Karpas-422 (cell line): ENCODE measurements at regions not wholly inside any gene's neighbourhood (a gene's known extent, or its start where the extent isn't known, plus 50 kb on each side); places are given as distances from the start of the nearest gene placed in this dataset.

ENCODE experiments used
- DNase-seq: peaks from one replicate; pipeline ENCODE4 v3.0.0-alpha.2; 2015
- H2AFZ ChIP-seq: fragments of 200-600 bp; sonication (generic); 2 replicates; pipeline ENCODE4 v1.6.1; 2014; ENCODE audit warnings: antibody characterized with exemption, low read length, mixed read lengths
- H3K27ac ChIP-seq: fragments of 200-600 bp; sonication (generic); 2 replicates; pipeline ENCODE4 v1.5.1; 2014; ENCODE audit warnings: mild to moderate bottlenecking, low read length, moderate library complexity
- H3K27me3 ChIP-seq: fragments of 200-600 bp; sonication (generic); 2 replicates; pipeline ENCODE4 v1.6.1; 2014; ENCODE audit warnings: low read length, mixed read lengths
- H3K36me3 ChIP-seq: fragments of 200-600 bp; sonication (generic); 2 replicates; pipeline ENCODE4 v1.6.1; 2014; ENCODE audit warnings: low read length, mixed read lengths; ENCODE audit not compliant: insufficient read depth
- H3K4me1 ChIP-seq: fragments of 200-600 bp; sonication (generic); 2 replicates; pipeline ENCODE4 v1.6.1; 2014; ENCODE audit warnings: mild to moderate bottlenecking, low read length, mixed read lengths
- H3K4me2 ChIP-seq: fragments of 200-600 bp; sonication (generic); 2 replicates; pipeline ENCODE4 v1.6.1; 2014; ENCODE audit warnings: low read length, low read depth, mild to moderate bottlenecking; ENCODE audit not compliant: poor library complexity, severe bottlenecking
- H3K4me3 ChIP-seq: fragments of 200-600 bp; sonication (generic); 2 replicates; pipeline ENCODE4 v1.5.1; 2014; ENCODE audit warnings: mild to moderate bottlenecking, antibody characterized with exemption, low read length, mixed read lengths
- H3K79me2 ChIP-seq: fragments of 200-600 bp; sonication (generic); 2 replicates; pipeline ENCODE4 v1.6.1; 2014; ENCODE audit warnings: mild to moderate bottlenecking, low read length, mixed read lengths
- H3K9ac ChIP-seq: fragments of 200-600 bp; sonication (generic); 2 replicates; pipeline ENCODE4 v1.6.0; 2014; ENCODE audit warnings: low read length
- H3K9me2 ChIP-seq: fragments of 200-600 bp; sonication (generic), shearing (Covaris generic); replicated peaks from 2 replicates; pipeline ENCODE4 v1.6.0; 2014; ENCODE audit warnings: mild to moderate bottlenecking, low read length, moderate library complexity; ENCODE audit not compliant: insufficient read depth
- H3K9me3 ChIP-seq: fragments of 300-700, 200-600 bp; sonication (generic); 2 replicates; pipeline ENCODE4 v1.6.1; 2014; ENCODE audit warnings: low read length, mixed read lengths
- H4K20me1 ChIP-seq: fragments of 200-600 bp; sonication (generic); 2 replicates; pipeline ENCODE4 v1.6.1; 2014; ENCODE audit warnings: mild to moderate bottlenecking, antibody characterized with exemption, low read length, low read depth; ENCODE audit not compliant: insufficient read depth

DNA sequence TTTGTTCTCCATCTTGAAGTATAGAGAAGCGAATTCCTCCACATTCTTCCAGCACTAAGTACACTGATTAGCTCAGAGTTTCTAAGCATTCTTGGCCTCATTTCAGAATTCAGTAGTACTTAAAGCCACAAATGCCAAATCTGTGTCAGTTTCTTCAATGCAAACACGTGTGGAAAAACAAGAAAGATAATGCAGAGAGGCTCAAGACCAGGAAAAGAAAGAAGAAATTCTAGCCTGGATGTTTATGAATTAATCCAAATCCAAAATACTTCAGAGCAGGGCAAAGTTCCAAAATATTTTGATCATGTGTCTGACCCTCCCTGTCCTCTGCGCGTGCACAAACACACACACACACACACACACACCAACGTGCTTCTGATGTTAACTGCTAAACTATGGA, 457.6 kb downstream of the SLCO4C1 start:
- no peaks in the 10 kb centered on the region for H3K79me2 ChIP-seq
- no peaks in the 10 kb centered on the region for H3K4me1 ChIP-seq
- no peaks in the 10 kb centered on the region for H3K27me3 ChIP-seq
- H3K9ac ChIP-seq: no peak overlapping the region
- DNase-seq: no peak
- H3K9me2 ChIP-seq: no peaks in the 10 kb centered on the region
- H3K9me3 ChIP-seq: no peaks in the 10 kb centered on the region
- no peaks in the 10 kb centered on the region for H4K20me1 ChIP-seq
- H2AFZ ChIP-seq: no peak overlapping the region
- H3K27ac ChIP-seq: no peak overlapping the region
- no peak overlapping the region for H3K4me3 ChIP-seq
- H3K4me2 ChIP-seq: no peak overlapping the region
- no peaks in the 10 kb centered on the region for H3K36me3 ChIP-seq

DNA sequence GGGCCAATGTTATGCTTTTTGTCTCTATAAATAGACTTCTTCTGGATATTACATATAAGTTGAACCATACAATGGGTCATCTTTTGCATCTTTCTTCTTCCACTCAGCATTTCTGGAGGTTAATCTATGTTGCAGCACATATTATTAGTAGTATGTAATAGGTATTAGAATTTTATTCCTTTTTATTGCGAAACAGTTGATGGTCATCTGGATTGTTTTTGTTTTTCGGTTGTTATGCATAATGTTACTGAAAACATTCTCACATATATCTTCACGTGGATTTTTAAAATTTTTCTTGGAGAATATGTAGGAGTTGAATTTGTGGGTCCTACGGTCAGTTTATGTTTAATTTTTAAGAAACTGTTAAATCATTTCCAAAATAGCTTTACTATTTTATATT, 466.8 kb downstream of the SLCO4C1 start:
- no peak overlapping the region for H3K4me2 ChIP-seq
- no peak overlapping the region for H2AFZ ChIP-seq
- H3K4me1 ChIP-seq: no peaks in the 10 kb centered on the region
- peaks cover 11% of the 10 kb centered on the region; the same call in 1 of the 2 replicates for H3K9me3 ChIP-seq
- no peak overlapping the region for H3K9ac ChIP-seq
- no peaks in the 10 kb centered on the region for H3K36me3 ChIP-seq
- H3K9me2 ChIP-seq: no peaks in the 10 kb centered on the region
- no peak for DNase-seq
- no peak overlapping the region for H3K27ac ChIP-seq
- H4K20me1 ChIP-seq: no peaks in the 10 kb centered on the region
- no peak overlapping the region for H3K4me3 ChIP-seq
- H3K27me3 ChIP-seq: no peaks in the 10 kb centered on the region
- no peaks in the 10 kb centered on the region for H3K79me2 ChIP-seq

DNA sequence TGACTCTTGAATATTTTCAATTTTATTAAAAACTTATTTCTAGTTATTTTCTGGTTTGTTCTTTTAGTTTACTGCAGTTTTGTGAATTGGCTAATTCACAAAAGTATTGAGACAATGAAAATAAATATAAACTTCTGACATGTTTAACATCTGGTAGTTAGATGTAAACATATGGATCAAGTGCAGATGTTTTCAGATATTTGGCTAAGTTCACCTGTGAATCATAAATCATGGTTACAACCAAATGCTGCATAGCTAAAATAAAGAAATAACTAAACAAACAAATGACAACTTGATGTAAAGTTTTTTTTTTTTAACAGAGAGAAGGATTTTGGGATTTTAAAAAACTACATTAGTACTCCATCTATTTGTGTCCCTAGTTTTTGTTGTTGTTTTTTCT, 484.6 kb downstream of the SLCO4C1 start:
- Histone ChIP-seq H3K36me3 (no peaks in the 10 kb centered on the region), H3K9ac (no peak overlapping the region), H3K4me3 (no peak overlapping the region), H3K79me2 (no peaks in the 10 kb centered on the region), H3K4me1 (no peaks in the 10 kb centered on the region), H2AFZ (no peak overlapping the region), H3K27me3 (no peaks in the 10 kb centered on the region), H4K20me1 (no peaks in the 10 kb centered on the region), H3K9me3 (no peaks in the 10 kb centered on the region), H3K9me2 (no peaks in the 10 kb centered on the region), H3K4me2 (no peak overlapping the region), H3K27ac (no peak overlapping the region)
- no peak for DNase-seq

DNA sequence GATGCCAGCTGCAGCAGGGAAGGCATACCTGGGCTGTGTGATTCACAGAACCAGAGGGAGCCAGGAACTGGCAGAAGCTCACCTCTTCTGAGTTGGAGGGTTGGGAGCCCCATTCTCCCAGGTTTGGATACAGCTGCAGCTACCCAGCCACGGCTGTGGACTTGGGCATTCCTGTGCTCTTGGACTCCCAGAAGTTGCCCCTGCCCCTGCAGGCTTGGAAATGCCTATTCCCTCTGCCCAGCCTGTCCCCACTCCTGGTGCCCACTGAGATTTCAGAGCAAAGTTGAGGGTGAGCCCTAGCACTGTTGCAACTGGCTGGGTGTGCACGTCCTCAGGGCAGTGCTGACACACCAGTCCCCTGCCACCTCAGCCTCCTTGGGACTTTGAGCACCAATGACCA, 489.7 kb downstream of the SLCO4C1 start:
- H3K27ac ChIP-seq: no peak overlapping the region
- H3K4me1 ChIP-seq: no peaks in the 10 kb centered on the region
- no peaks in the 10 kb centered on the region for H4K20me1 ChIP-seq
- no peaks in the 10 kb centered on the region for H3K36me3 ChIP-seq
- H2AFZ ChIP-seq: no peak overlapping the region
- no peaks in the 10 kb centered on the region for H3K79me2 ChIP-seq
- no peak overlapping the region for H3K9ac ChIP-seq
- no peak overlapping the region for H3K4me3 ChIP-seq
- no peaks in the 10 kb centered on the region for H3K9me2 ChIP-seq
- H3K27me3 ChIP-seq: no peaks in the 10 kb centered on the region
- no peak for DNase-seq
- H3K4me2 ChIP-seq: no peak overlapping the region
- H3K9me3 ChIP-seq: no peaks in the 10 kb centered on the region

DNA sequence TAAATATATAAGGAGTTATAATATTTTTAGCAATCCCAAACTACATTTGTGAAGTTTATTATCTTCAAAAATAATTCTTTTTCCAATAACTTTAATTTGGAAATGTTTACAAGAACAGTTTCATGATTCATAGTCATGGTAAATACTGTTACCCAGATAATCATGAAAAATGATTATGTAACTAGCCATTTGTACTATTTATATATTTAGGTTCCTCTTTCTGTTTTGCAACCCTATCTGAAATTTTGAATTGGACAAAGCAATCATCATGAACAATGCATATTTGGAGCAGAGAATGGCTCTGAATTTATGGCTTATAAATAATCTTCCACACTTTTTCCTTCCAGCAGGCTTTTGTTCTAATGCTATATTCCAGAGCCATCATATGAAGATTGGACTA, 499.7 kb downstream of the SLCO4C1 start:
- Histone ChIP-seq H3K9ac (no peak overlapping the region), H3K4me1 (no peaks in the 10 kb centered on the region), H3K9me3 (no peaks in the 10 kb centered on the region), H3K4me3 (no peak overlapping the region), H2AFZ (no peak overlapping the region), H3K4me2 (no peak overlapping the region), H4K20me1 (no peaks in the 10 kb centered on the region), H3K36me3 (no peaks in the 10 kb centered on the region), H3K27me3 (no peaks in the 10 kb centered on the region), H3K9me2 (no peaks in the 10 kb centered on the region), H3K27ac (no peak overlapping the region), H3K79me2 (no peaks in the 10 kb centered on the region)
- DNase-seq: no peak

DNA sequence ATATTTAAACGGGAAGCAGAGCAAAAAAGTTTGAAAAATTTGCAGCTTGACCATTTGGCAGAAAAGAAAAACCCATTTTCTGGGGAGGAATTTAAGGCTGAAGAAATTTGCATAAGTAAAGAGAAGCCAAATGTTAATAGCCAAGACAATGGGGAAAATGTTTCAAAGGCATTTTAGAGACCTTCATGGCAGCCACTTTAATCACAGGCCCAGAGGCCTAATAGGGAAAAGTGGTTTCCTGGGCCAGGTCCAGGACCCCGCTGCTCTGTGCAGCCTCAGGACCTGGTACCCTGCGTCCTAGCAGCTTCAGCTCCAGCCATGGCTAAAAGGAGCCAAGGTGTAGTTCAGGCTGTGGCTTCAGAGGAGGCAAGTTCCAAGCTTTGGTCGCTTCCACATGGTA, 507.3 kb downstream of the SLCO4C1 start:
- Histone ChIP-seq H3K9me3 (no peaks in the 10 kb centered on the region), H3K27ac (no peak overlapping the region), H4K20me1 (no peaks in the 10 kb centered on the region), H3K4me2 (no peak overlapping the region), H2AFZ (no peak overlapping the region), H3K36me3 (no peaks in the 10 kb centered on the region), H3K27me3 (no peaks in the 10 kb centered on the region), H3K4me1 (no peaks in the 10 kb centered on the region), H3K9ac (no peak overlapping the region), H3K79me2 (no peaks in the 10 kb centered on the region), H3K9me2 (no peaks in the 10 kb centered on the region), H3K4me3 (no peak overlapping the region)
- DNase-seq: no peak

DNA sequence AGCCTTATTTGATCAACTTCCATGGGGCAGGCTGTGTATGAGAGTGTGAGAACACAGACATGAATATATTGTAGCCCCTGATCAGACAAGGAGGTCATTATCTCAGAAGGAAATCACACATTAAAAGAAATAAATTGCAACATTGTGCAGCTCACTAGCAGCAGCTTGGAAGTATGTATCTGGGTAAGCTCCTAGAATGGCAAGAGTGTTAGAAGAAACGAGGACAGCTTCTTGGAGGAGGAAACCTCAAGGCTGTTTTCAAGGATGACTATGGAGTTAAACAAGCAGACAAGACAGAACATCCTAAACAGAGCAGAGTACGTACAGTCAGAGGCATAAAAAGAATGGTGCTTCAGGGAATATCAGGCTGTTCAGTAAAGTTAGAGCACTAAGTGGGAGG, 511.0 kb downstream of the SLCO4C1 start:
- H3K36me3 ChIP-seq: no peaks in the 10 kb centered on the region
- H3K9ac ChIP-seq: no peak overlapping the region
- H3K4me2 ChIP-seq: no peak overlapping the region
- no peaks in the 10 kb centered on the region for H4K20me1 ChIP-seq
- no peaks in the 10 kb centered on the region for H3K4me1 ChIP-seq
- no peak for DNase-seq
- H3K9me3 ChIP-seq: no peaks in the 10 kb centered on the region
- no peak overlapping the region for H2AFZ ChIP-seq
- no peak overlapping the region for H3K27ac ChIP-seq
- no peaks in the 10 kb centered on the region for H3K27me3 ChIP-seq
- no peaks in the 10 kb centered on the region for H3K9me2 ChIP-seq
- no peak overlapping the region for H3K4me3 ChIP-seq
- no peaks in the 10 kb centered on the region for H3K79me2 ChIP-seq

DNA sequence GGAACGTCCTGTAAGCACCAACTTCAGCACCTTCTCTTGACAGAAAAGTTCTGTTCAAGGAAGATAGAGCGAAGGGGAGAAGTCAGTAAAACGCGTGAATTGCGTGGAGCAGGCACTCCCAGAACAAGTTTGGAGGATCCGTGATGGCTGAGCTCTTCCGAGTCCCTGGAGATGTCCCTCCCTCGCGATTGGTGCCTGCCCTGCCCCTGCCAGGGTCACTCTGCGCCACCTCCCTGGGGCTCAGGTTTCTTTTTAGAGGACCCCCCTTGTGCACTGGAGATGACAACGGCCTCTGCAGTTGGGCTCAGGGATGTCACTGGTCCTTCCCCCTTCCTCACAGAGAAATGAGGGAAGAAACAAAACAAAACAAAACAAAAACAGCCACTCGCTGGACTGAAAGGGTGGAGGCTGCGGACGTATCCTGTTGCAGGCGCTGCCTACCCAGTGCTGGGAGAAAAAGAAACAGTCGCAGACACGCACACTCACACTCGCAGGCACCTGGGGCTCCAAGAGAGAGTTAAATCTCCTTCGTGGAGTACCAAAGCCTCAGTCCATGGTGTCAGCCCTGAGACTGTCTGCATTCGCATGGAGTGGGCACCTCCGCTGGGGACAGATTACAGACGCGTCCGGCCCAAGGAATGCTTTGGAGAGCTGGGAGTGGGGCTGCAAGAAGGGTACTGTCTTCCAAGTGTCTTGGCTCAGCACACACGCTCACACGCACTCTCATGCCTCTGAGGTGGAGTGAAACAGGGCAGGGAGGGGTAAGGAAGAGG, 512.7 kb downstream of the SLCO4C1 start:
- H3K9ac ChIP-seq: no peak overlapping the region
- H3K79me2 ChIP-seq: no peaks in the 10 kb centered on the region
- no peaks in the 10 kb centered on the region for H3K36me3 ChIP-seq
- no peaks in the 10 kb centered on the region for H3K9me2 ChIP-seq
- H2AFZ ChIP-seq: no peak overlapping the region
- H3K4me1 ChIP-seq: no peaks in the 10 kb centered on the region
- no peak overlapping the region for H3K4me2 ChIP-seq
- H3K4me3 ChIP-seq: no peak overlapping the region
- no peaks in the 10 kb centered on the region for H4K20me1 ChIP-seq
- DNase-seq: no peak
- no peak overlapping the region for H3K27ac ChIP-seq
- H3K27me3 ChIP-seq: no peaks in the 10 kb centered on the region
- H3K9me3 ChIP-seq: no peaks in the 10 kb centered on the region
